HL-60/S4 (cell line): ENCODE measurements at regions not wholly inside any gene's neighbourhood (a gene's known extent, or its start where the extent isn't known, plus 50 kb on each side); places are given as distances from the start of the nearest gene placed in this dataset.
"Not testable (repeated sequence)": the region's sequence is repeated elsewhere in the genome, so short reads cannot be mapped to it uniquely, and the experiment has no call there.

Source experiments
- in situ Hi-C: fragments of 300-500 bp; cut with MboI; formaldehyde crosslinking; loops from 2 replicates; pipeline ENCODE4 v1.14.3; 2022; ENCODE audit warnings: low sequenced_read_pairs

- in situ Hi-C loops = no loop called here
Observed at GRCh38 chr6:105884426-105884825, 201.7 kb upstream of the PRDM1 start.

- in situ Hi-C loops = no loop called here
Observed at GRCh38 chr6:105884011-105884410, 202.1 kb upstream of the PRDM1 start.

GRCh38 chr6:105882828-105883227 is 203.3 kb upstream of the PRDM1 start:
- in situ Hi-C loops = no loop called here

GRCh38 chr6:105882121-105882803 is 203.9 kb upstream of the PRDM1 start:
- in situ Hi-C loops = no loop called here

GRCh38 chr6:105881608-105882007 is 204.5 kb upstream of the PRDM1 start:
- in situ Hi-C loops = no loop called here

- in situ Hi-C loops = no loop called here
Observed at GRCh38 chr6:105880030-105880492, 206.1 kb upstream of the PRDM1 start.

- in situ Hi-C loops = no loop called here
Observed at GRCh38 chr6:105879146-105879545, 207.0 kb upstream of the PRDM1 start.

- in situ Hi-C loops = no loop called here
Observed at GRCh38 chr6:105875974-105876640, 210.0 kb upstream of the PRDM1 start.

- in situ Hi-C loops = no loop called here
Observed at GRCh38 chr6:105874835-105875626, 211.1 kb upstream of the PRDM1 start.

GRCh38 chr6:105873799-105874198 is 212.3 kb upstream of the PRDM1 start:
- in situ Hi-C loops = no loop called here

- in situ Hi-C loops = no loop called here
Observed at GRCh38 chr6:105873211-105873704, 212.9 kb upstream of the PRDM1 start.

- in situ Hi-C loops = no loop called here
Observed at GRCh38 chr6:105872249-105872648, 213.9 kb upstream of the PRDM1 start.

GRCh38 chr6:105871542-105871941 is 214.6 kb upstream of the PRDM1 start:
- in situ Hi-C loops = no loop called here

GRCh38 chr6:105869835-105870440 is 216.2 kb upstream of the PRDM1 start:
- in situ Hi-C loops = no loop called here

GRCh38 chr6:105868823-105869460 is 217.2 kb upstream of the PRDM1 start:
- in situ Hi-C loops = no loop called here

GRCh38 chr6:105867821-105868220 is 218.3 kb upstream of the PRDM1 start:
- in situ Hi-C loops = no loop called here

- in situ Hi-C loops = no loop called here
Observed at GRCh38 chr6:105867277-105867676, 218.9 kb upstream of the PRDM1 start.

GRCh38 chr6:105862936-105863607 is 223.1 kb upstream of the PRDM1 start:
- in situ Hi-C loops = no loop called here

- in situ Hi-C loops = not testable (repeated sequence)
Observed at GRCh38 chr6:105860927-105861326, 225.2 kb upstream of the PRDM1 start.

- in situ Hi-C loops = no loop called here
Observed at GRCh38 chr6:105859457-105859856, 226.7 kb upstream of the PRDM1 start.
